Liver (tissue), 8 donors: ENCODE measurements at regions not wholly inside any gene's neighbourhood (a gene's known extent, or its start where the extent isn't known, plus 50 kb on each side); places are given as distances from the start of the nearest gene placed in this dataset.

Experiments
- DNase-seq: peaks from one replicate; pipeline ENCODE4 v3.0.0-alpha.2; 2017; ENCODE audit warnings: low spot score
- H3K27ac ChIP-seq, 2 donors: one replicate each; pipeline ENCODE4 v1.7.0; 2013; ENCODE audit warnings: inconsistent platforms in 2 of 2, low read length in 2 of 2, control low read depth in 1 of 2, low read depth in 1 of 2, mild to moderate bottlenecking in 1 of 2
- H3K27me3 ChIP-seq, 4 donors: one replicate each; pipeline versions ENCODE4 v1.6.1 to v1.7.0; 2013; ENCODE audit warnings: low read length in 3 of 4, inconsistent platforms in 1 of 4, mild to moderate bottlenecking in 1 of 4, moderate library complexity in 1 of 4; ENCODE audit not compliant: control insufficient read depth in 4 of 4, insufficient read depth in 4 of 4
- H3K36me3 ChIP-seq, 4 donors: one replicate each; pipeline versions ENCODE4 v1.6.1 to v1.7.0; 2013; ENCODE audit warnings: low read length in 3 of 4, mild to moderate bottlenecking in 3 of 4, low read depth in 1 of 4, moderate library complexity in 1 of 4; ENCODE audit not compliant: control insufficient read depth in 4 of 4, insufficient read depth in 3 of 4
- H3K4me1 ChIP-seq, 4 donors: one replicate each; pipeline versions ENCODE4 v1.6.1 to v1.7.0; 2013; ENCODE audit warnings: low read length in 3 of 4, mild to moderate bottlenecking in 3 of 4, moderate library complexity in 1 of 4; ENCODE audit not compliant: control insufficient read depth in 4 of 4, insufficient read depth in 4 of 4
- H3K4me3 ChIP-seq, 3 donors: one replicate each; pipeline versions ENCODE4 v1.6.1 to v1.7.0; 2013; ENCODE audit warnings: low read length in 3 of 3, control low read depth in 1 of 3, low read depth in 1 of 3, mild to moderate bottlenecking in 1 of 3
- H3K9ac ChIP-seq, 2 donors: one replicate each; pipeline ENCODE4 v1.7.0; 2013; ENCODE audit warnings: low read length in 2 of 2, mild to moderate bottlenecking in 2 of 2, moderate library complexity in 2 of 2, control low read depth in 1 of 2, low read depth in 1 of 2
- H3K9me3 ChIP-seq, 4 donors: one replicate each; pipeline versions ENCODE4 v1.6.1 to v1.7.0; 2013; ENCODE audit warnings: low read length in 3 of 4; ENCODE audit not compliant: control insufficient read depth in 4 of 4
- ATF3 ChIP-seq: IDR thresholded peaks from 2 replicates; pipeline ENCODE4 v1.6.1; 2016; ENCODE audit warnings: antibody characterized with exemption
- EGR1 ChIP-seq, 2 donors: IDR thresholded peaks; 2 replicates each; pipeline ENCODE4 v1.6.1; 2016 to 2018; ENCODE audit warnings: antibody characterized with exemption in 2 of 2, low read depth in 2 of 2
- FOXA1 ChIP-seq: IDR thresholded peaks from 2 replicates; pipeline ENCODE4 v1.6.1; 2016; ENCODE audit warnings: antibody characterized with exemption
- FOXA2 ChIP-seq: IDR thresholded peaks from 2 replicates; pipeline ENCODE4 v1.6.1; 2016; ENCODE audit warnings: antibody characterized with exemption
- GABPA ChIP-seq, 2 donors: IDR thresholded peaks in 1 of 2; conservative IDR thresholded peaks in 1 of 2; 2 replicates each; pipeline ENCODE4 v1.6.1; 2016; ENCODE audit warnings: antibody characterized with exemption in 2 of 2, mild to moderate bottlenecking in 1 of 2, moderate library complexity in 1 of 2
- HNF4A ChIP-seq, 2 donors: conservative IDR thresholded peaks; 2 replicates each; pipeline ENCODE4 v1.6.1; 2016; ENCODE audit warnings: antibody characterized with exemption in 2 of 2, mild to moderate bottlenecking in 2 of 2
- HNF4G ChIP-seq: IDR thresholded peaks from 2 replicates; pipeline ENCODE4 v1.6.1; 2016; ENCODE audit warnings: antibody characterized with exemption
- JUND ChIP-seq, 2 donors: IDR thresholded peaks; 2 replicates each; pipeline ENCODE4 v1.6.1; 2016; ENCODE audit warnings: antibody characterized with exemption in 2 of 2
- NR2F2 ChIP-seq: IDR thresholded peaks from 2 replicates; pipeline ENCODE4 v1.6.1; 2016; ENCODE audit warnings: antibody characterized with exemption
- RAD21 ChIP-seq, 2 donors: IDR thresholded peaks; 2 replicates each; pipeline ENCODE4 v1.6.1; 2016; ENCODE audit warnings: antibody characterized with exemption in 2 of 2, mild to moderate bottlenecking in 2 of 2
- RXRA ChIP-seq, 2 donors: IDR thresholded peaks; 2 replicates each; pipeline ENCODE4 v1.6.1; 2017 to 2018; ENCODE audit warnings: antibody characterized with exemption in 2 of 2, mild to moderate bottlenecking in 1 of 2
- SP1 ChIP-seq: IDR thresholded peaks from 2 replicates; pipeline ENCODE4 v1.6.1; 2018; ENCODE audit warnings: antibody characterized with exemption, mild to moderate bottlenecking
- TAF1 ChIP-seq: conservative IDR thresholded peaks from 2 replicates; pipeline ENCODE4 v1.6.1; 2016; ENCODE audit warnings: antibody characterized with exemption, mild to moderate bottlenecking
- YY1 ChIP-seq: IDR thresholded peaks from 2 replicates; pipeline ENCODE4 v1.6.1; 2016; ENCODE audit warnings: antibody characterized with exemption, mild to moderate bottlenecking
- ZBTB33 ChIP-seq: IDR thresholded peaks from 2 replicates; pipeline ENCODE4 v1.6.1; 2016; ENCODE audit warnings: antibody characterized with exemption
- WGBS: extraction: QIAGEN DNeasy Blood & Tissue Kit; methylation state at CpG from one replicate; pipeline ENCODE4 v1.1.7; 2013; 5-methylcytosine and 5-hydroxymethylcytosine counted together
- TF ChIP-seq, protein P1 (sequence below): IDR thresholded peaks from 2 replicates; pipeline ENCODE4 v1.6.1; 2016; ENCODE audit warnings: antibody characterized with exemption, mild to moderate bottlenecking
- TF ChIP-seq, protein P2 (sequence below): fragments of 150-350 bp; IDR thresholded peaks from 2 replicates; pipeline ENCODE4 v1.5.1; 2017; ENCODE audit warnings: improper control_type of control experiment, low read depth, low read length; ENCODE audit not compliant: missing input control
- TF ChIP-seq, protein P3 (sequence below): IDR thresholded peaks from 2 replicates; pipeline ENCODE4 v1.6.1; 2016; ENCODE audit warnings: antibody characterized with exemption
- donor health status: healthy.
- donor health status: healthy.
- donor health status: healthy.
- donor health status: healthy.
- donor health status: healthy.

GRCh38 chr10:62693306-62693705 is 111.2 kb upstream of the ADO start:
- WGBS = 81% methylated on average over 2 of the region's 2 CpGs
- Histone ChIP-seq H3K36me3 (no peaks in the 10 kb centered on the region), H3K9me3 (peaks cover 0 to 5% (median under 1%) of the 10 kb centered on the region in 4 donors)

More at GRCh38 chr10:62693306-62693705, 111.2 kb upstream of the ADO start:
- Histone ChIP-seq H3K27ac (no peak overlapping the region), H3K4me1 (no peaks in the 10 kb centered on the region), H3K4me3 (no peak overlapping the region), H3K9ac (no peak overlapping the region), H3K27me3 (no peaks in the 10 kb centered on the region)
- no peak for DNase-seq
- TF ChIP-seq NR2F2 (no peak), RXRA (IDR thresholded peaks at IDR 0.05) (no peak), TAF1 (no peak), YY1 (no peak), SP1 (no peak), FOXA1 (no peak), FOXA2 (no peak), ZBTB33 (no peak), HNF4G (no peak), EGR1 (IDR thresholded peaks at IDR 0.05; ENCODE audit: low read depth in 2 of 2) (no peak), RAD21 (IDR thresholded peaks at IDR 0.05) (no peak), HNF4A (conservative IDR thresholded peaks at IDR 0.05) (no peak), GABPA (IDR thresholded peaks at IDR 0.05 in 1 of 2, conservative IDR thresholded peaks at IDR 0.05 in 1 of 2) (no peak), ATF3 (no peak), JUND (IDR thresholded peaks at IDR 0.05) (no peak)
- TF ChIP-seq, protein P1, sequence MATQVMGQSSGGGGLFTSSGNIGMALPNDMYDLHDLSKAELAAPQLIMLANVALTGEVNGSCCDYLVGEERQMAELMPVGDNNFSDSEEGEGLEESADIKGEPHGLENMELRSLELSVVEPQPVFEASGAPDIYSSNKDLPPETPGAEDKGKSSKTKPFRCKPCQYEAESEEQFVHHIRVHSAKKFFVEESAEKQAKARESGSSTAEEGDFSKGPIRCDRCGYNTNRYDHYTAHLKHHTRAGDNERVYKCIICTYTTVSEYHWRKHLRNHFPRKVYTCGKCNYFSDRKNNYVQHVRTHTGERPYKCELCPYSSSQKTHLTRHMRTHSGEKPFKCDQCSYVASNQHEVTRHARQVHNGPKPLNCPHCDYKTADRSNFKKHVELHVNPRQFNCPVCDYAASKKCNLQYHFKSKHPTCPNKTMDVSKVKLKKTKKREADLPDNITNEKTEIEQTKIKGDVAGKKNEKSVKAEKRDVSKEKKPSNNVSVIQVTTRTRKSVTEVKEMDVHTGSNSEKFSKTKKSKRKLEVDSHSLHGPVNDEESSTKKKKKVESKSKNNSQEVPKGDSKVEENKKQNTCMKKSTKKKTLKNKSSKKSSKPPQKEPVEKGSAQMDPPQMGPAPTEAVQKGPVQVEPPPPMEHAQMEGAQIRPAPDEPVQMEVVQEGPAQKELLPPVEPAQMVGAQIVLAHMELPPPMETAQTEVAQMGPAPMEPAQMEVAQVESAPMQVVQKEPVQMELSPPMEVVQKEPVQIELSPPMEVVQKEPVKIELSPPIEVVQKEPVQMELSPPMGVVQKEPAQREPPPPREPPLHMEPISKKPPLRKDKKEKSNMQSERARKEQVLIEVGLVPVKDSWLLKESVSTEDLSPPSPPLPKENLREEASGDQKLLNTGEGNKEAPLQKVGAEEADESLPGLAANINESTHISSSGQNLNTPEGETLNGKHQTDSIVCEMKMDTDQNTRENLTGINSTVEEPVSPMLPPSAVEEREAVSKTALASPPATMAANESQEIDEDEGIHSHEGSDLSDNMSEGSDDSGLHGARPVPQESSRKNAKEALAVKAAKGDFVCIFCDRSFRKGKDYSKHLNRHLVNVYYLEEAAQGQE = no peak
- TF ChIP-seq, protein P2, sequence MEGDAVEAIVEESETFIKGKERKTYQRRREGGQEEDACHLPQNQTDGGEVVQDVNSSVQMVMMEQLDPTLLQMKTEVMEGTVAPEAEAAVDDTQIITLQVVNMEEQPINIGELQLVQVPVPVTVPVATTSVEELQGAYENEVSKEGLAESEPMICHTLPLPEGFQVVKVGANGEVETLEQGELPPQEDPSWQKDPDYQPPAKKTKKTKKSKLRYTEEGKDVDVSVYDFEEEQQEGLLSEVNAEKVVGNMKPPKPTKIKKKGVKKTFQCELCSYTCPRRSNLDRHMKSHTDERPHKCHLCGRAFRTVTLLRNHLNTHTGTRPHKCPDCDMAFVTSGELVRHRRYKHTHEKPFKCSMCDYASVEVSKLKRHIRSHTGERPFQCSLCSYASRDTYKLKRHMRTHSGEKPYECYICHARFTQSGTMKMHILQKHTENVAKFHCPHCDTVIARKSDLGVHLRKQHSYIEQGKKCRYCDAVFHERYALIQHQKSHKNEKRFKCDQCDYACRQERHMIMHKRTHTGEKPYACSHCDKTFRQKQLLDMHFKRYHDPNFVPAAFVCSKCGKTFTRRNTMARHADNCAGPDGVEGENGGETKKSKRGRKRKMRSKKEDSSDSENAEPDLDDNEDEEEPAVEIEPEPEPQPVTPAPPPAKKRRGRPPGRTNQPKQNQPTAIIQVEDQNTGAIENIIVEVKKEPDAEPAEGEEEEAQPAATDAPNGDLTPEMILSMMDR = no peak
- TF ChIP-seq, protein P3, sequence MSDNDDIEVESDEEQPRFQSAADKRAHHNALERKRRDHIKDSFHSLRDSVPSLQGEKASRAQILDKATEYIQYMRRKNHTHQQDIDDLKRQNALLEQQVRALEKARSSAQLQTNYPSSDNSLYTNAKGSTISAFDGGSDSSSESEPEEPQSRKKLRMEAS = no peak
